Mucosa of rectum (tissue), 2 donors: ENCODE measurements at regions not wholly inside any gene's neighbourhood (a gene's known extent, or its start where the extent isn't known, plus 50 kb on each side); places are given as distances from the start of the nearest gene placed in this dataset.

Source experiments
- H3K27ac ChIP-seq, 2 donors: one replicate each; pipeline ENCODE4 v1.7.0; 2013; ENCODE audit warnings: inconsistent platforms in 2 of 2, low read depth in 2 of 2, low read length in 2 of 2
- H3K27me3 ChIP-seq, 2 donors: one replicate each; pipeline ENCODE4 v1.7.0; 2013; ENCODE audit warnings: low read length in 2 of 2; ENCODE audit not compliant: control insufficient read depth in 2 of 2, insufficient read depth in 2 of 2
- H3K36me3 ChIP-seq, 2 donors: one replicate each; pipeline ENCODE4 v1.7.0; 2013; ENCODE audit warnings: low read length in 2 of 2; ENCODE audit not compliant: control insufficient read depth in 2 of 2, insufficient read depth in 2 of 2
- H3K4me1 ChIP-seq, 2 donors: one replicate each; pipeline ENCODE4 v1.7.0; 2013; ENCODE audit warnings: low read length in 2 of 2, mild to moderate bottlenecking in 1 of 2; ENCODE audit not compliant: control insufficient read depth in 2 of 2, insufficient read depth in 2 of 2
- H3K4me3 ChIP-seq, 2 donors: one replicate each; pipeline ENCODE4 v1.7.0; 2013; ENCODE audit warnings: low read length in 2 of 2
- H3K9ac ChIP-seq, 2 donors: one replicate each; pipeline ENCODE4 v1.7.0; 2013; ENCODE audit warnings: low read length in 2 of 2, low read depth in 1 of 2, mild to moderate bottlenecking in 1 of 2
- H3K9me3 ChIP-seq, 2 donors: one replicate each; pipeline ENCODE4 v1.7.0; 2013; ENCODE audit warnings: low read length in 2 of 2; ENCODE audit not compliant: control insufficient read depth in 2 of 2
- donor health status: healthy.
- donor health status: Normal muscosa, but diverticular disease.

DNA sequence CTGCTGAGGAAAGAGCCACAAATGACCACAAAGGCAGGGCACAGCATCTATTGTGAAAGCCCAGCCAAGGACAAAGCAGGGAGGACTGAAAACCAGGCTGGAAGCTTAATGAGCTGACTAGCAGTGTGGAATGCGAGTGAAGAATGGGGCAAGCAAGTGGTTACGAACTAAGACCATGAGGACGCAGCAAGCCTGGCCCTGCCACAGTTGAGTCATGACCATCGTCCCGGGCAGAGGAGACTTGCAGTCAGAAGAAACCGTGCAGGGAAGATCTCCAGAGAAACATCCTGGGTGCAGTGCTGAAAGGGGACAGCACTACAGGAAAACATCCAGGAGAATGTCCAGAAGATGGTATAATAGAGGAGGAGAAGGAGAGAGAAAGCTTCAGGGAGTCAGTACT lies 120.5 kb upstream of the GYPC start:
- Histone ChIP-seq H3K9ac (no peak overlapping the region), H3K9me3 (no peaks in the 10 kb centered on the region), H3K4me1 (no peaks in the 10 kb centered on the region), H3K27me3 (no peaks in the 10 kb centered on the region), H3K27ac (no peak overlapping the region), H3K36me3 (no peaks in the 10 kb centered on the region), H3K4me3 (no peak overlapping the region)

DNA sequence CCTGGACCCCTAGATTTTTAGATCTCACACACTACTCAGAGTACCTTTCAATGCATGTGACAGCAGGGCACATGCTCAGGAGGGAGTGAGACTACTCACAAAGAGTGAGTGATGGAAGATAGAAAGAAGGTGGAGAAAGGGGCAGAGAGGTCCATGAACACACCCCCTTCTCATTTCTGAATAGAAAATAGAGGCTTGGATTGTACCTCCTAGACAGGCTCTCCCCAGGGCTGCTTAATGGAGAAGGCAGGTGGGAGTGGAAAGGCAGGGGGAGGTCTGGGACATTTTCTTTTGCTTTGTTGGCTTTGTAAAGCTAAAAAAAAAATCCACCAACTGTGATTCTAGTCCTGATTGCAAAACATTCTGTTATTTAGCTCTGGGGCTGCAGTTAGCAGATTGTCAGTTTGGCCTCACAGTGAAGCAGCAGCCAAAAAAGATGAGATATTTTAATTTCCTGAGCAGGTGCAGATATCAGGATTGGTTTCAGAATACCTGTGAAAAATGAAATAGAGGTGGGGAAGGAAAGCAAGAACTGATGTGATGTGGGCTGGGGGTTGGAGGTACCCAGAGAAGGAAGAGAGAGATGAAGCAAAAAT lies 119.3 kb upstream of the GYPC start:
- Histone ChIP-seq H3K4me1 (no peaks in the 10 kb centered on the region), H3K9ac (no peak overlapping the region), H3K36me3 (no peaks in the 10 kb centered on the region), H3K27me3 (no peaks in the 10 kb centered on the region), H3K9me3 (no peaks in the 10 kb centered on the region), H3K27ac (no peak overlapping the region), H3K4me3 (no peak overlapping the region)

GRCh38 chr2:126539101-126539500 lies 116.9 kb upstream of the GYPC start:
- Histone ChIP-seq H3K27me3 (no peaks in the 10 kb centered on the region), H3K9me3 (no peaks in the 10 kb centered on the region), H3K4me3 (no peak overlapping the region), H3K9ac (no peak overlapping the region), H3K36me3 (no peaks in the 10 kb centered on the region), H3K27ac (no peak overlapping the region), H3K4me1 (no peaks in the 10 kb centered on the region)

DNA sequence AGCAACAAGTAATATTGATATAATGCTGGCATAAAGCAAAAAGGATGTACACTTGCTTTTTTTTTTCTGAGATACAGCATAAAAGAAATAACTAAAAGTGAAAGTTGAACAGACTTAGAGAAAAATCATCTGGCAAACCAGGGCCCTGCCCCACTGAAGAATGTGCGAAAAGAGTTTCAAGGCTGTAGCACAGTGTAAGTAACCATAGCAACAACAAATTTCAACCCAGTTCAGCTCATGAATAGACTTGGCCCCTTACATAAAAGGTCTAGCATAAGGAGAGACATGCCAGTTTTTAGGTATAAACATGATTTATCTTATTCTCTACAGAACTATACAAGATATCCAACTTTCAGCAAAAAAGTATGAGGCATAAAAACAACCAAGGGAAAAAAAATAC lies 113.7 kb upstream of the GYPC start:
- Histone ChIP-seq H3K9ac (no peak overlapping the region), H3K4me1 (no peaks in the 10 kb centered on the region), H3K27ac (no peak overlapping the region), H3K9me3 (no peaks in the 10 kb centered on the region), H3K36me3 (no peaks in the 10 kb centered on the region), H3K27me3 (no peaks in the 10 kb centered on the region), H3K4me3 (no peak overlapping the region)

GRCh38 chr2:126543081-126543480 lies 112.9 kb upstream of the GYPC start:
- H3K27ac ChIP-seq, result no peak overlapping the region
- no peaks in the 10 kb centered on the region for H3K4me1 ChIP-seq
- H3K9ac ChIP-seq, result no peak overlapping the region
- no peak overlapping the region for H3K4me3 ChIP-seq
- no peaks in the 10 kb centered on the region for H3K36me3 ChIP-seq
- H3K9me3 ChIP-seq, result no peaks in the 10 kb centered on the region
- no peaks in the 10 kb centered on the region for H3K27me3 ChIP-seq

DNA sequence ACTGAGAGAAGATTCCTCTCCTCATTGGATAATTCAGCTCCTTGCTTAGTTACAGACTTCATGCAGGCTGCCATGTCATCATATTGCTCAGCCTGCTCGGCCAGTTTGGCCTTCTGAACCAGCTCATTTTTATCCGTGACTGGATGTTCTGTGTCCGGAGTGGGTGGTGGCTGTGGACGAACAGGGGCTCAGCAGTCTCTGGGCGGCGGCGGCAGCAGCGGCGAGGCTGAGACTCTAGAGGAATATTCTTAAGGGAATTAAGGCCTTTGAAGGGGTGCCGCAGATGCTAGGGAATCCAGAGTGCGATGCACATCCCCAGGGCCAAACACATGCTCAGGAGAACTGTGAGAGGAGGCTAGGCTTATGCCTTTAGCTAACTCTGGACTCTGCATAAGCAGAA lies 97.9 kb upstream of the GYPC start:
- H3K4me1 ChIP-seq, result no peaks in the 10 kb centered on the region
- H3K9me3 ChIP-seq, result no peaks in the 10 kb centered on the region
- H3K27ac ChIP-seq, result no peak overlapping the region
- no peaks in the 10 kb centered on the region for H3K27me3 ChIP-seq
- no peak overlapping the region for H3K9ac ChIP-seq
- H3K36me3 ChIP-seq, result no peaks in the 10 kb centered on the region
- H3K4me3 ChIP-seq, result no peak overlapping the region

GRCh38 chr2:126568734-126569133 lies 87.2 kb upstream of the GYPC start:
- no peaks in the 10 kb centered on the region for H3K4me1 ChIP-seq
- H3K36me3 ChIP-seq, result no peaks in the 10 kb centered on the region
- no peak overlapping the region for H3K27ac ChIP-seq
- no peak overlapping the region for H3K9ac ChIP-seq
- no peak overlapping the region for H3K4me3 ChIP-seq
- H3K27me3 ChIP-seq, result no peaks in the 10 kb centered on the region
- H3K9me3 ChIP-seq, result no peaks in the 10 kb centered on the region

GRCh38 chr2:126571403-126571802 lies 84.6 kb upstream of the GYPC start:
- Histone ChIP-seq H3K9ac (no peak overlapping the region), H3K27ac (no peak overlapping the region), H3K4me1 (no peaks in the 10 kb centered on the region), H3K9me3 (no peaks in the 10 kb centered on the region), H3K27me3 (no peaks in the 10 kb centered on the region), H3K36me3 (no peaks in the 10 kb centered on the region), H3K4me3 (no peak overlapping the region)

DNA sequence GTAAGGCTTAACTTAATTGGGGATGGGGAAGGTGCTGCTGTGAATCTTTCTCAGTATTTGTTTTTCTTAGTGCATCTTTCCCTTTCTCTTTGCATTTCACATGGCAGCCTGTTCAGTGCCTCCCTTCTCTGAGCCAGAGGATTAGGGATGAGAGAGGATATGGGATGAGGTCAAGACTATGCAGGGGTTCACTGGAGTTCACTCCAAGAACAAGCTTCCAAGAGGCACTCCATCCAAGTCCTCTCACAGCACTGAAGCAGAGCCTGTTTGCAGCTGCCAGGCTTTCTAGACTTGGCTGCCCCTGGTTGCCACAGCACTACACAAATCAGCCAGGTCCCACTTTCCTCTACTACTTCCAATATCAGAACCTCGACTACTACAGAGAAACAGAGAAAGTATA lies 80.3 kb upstream of the GYPC start:
- Histone ChIP-seq H3K4me3 (no peak overlapping the region), H3K27me3 (no peaks in the 10 kb centered on the region), H3K27ac (no peak overlapping the region), H3K4me1 (no peaks in the 10 kb centered on the region), H3K9ac (no peak overlapping the region), H3K9me3 (no peaks in the 10 kb centered on the region), H3K36me3 (no peaks in the 10 kb centered on the region)

- H3K27me3 ChIP-seq, result no peaks in the 10 kb centered on the region
- H3K4me1 ChIP-seq, result no peaks in the 10 kb centered on the region
- H3K9ac ChIP-seq, result no peak overlapping the region
- H3K4me3 ChIP-seq, result no peak overlapping the region
- H3K9me3 ChIP-seq, result no peaks in the 10 kb centered on the region
- no peak overlapping the region for H3K27ac ChIP-seq
- no peaks in the 10 kb centered on the region for H3K36me3 ChIP-seq
These were observed 76.1 kb upstream of the GYPC start for GRCh38 chr2:126579868-126580267.

- Histone ChIP-seq H3K4me1 (no peaks in the 10 kb centered on the region), H3K36me3 (no peaks in the 10 kb centered on the region), H3K4me3 (no peak overlapping the region), H3K27me3 (no peaks in the 10 kb centered on the region), H3K9me3 (no peaks in the 10 kb centered on the region), H3K9ac (no peak overlapping the region), H3K27ac (no peak overlapping the region)
These were observed 69.6 kb upstream of the GYPC start for GRCh38 chr2:126586317-126586716.
